HL-60 (cell line): ENCODE measurements at regions not wholly inside any gene's neighbourhood (a gene's known extent, or its start where the extent isn't known, plus 50 kb on each side); places are given as distances from the start of the nearest gene placed in this dataset.

Experiments
- DNase-seq, 2 experiments: peaks; one replicate each; pipeline ENCODE4 v3.0.0-alpha.2; 2010 to 2020; ENCODE audit warnings: low read depth in 1 of 2, low spot score in 1 of 2
- H3K27ac ChIP-seq: fragments of 250-450 bp; sonication (Bioruptor Pico); replicated peaks from 2 replicates; pipeline ENCODE4 v1.5.1; 2020; ENCODE audit warnings: mild to moderate bottlenecking, moderate library complexity
- H3K27me3 ChIP-seq: fragments of 250-450 bp; sonication (Bioruptor Pico); 2 replicates; pipeline ENCODE4 v1.5.1; 2021; ENCODE audit warnings: mild to moderate bottlenecking, moderate library complexity; ENCODE audit not compliant: insufficient read depth, poor library complexity, severe bottlenecking
- H3K4me3 ChIP-seq: replicated peaks from 2 replicates; pipeline ENCODE4 v1.5.1; 2011; ENCODE audit warnings: mild to moderate bottlenecking, control low read depth, low read length; ENCODE audit not compliant: insufficient read depth
- GABPA ChIP-seq: IDR thresholded peaks from 2 replicates; pipeline ENCODE4 v1.6.1; 2012; ENCODE audit warnings: low read depth
- POLR2AphosphoS5 ChIP-seq: IDR thresholded peaks from 2 replicates; pipeline ENCODE4 v1.6.1; 2012; ENCODE audit warnings: low read depth
- SPI1 ChIP-seq: IDR thresholded peaks from 2 replicates; pipeline ENCODE4 v1.6.1; 2012; ENCODE audit warnings: low read depth, mild to moderate bottlenecking, borderline replicate concordance
- TF ChIP-seq, protein P1 (sequence below): IDR thresholded peaks from one replicate; pipeline ENCODE4 v1.5.1; 2011; ENCODE audit warnings: low read length, control low read depth, inconsistent platforms; ENCODE audit not compliant: insufficient read depth
- TF ChIP-seq, protein P2 (sequence below): IDR thresholded peaks from 2 replicates; pipeline ENCODE4 v1.6.1; 2012; ENCODE audit warnings: low read depth; ENCODE audit not compliant: insufficient replicate concordance

DNA sequence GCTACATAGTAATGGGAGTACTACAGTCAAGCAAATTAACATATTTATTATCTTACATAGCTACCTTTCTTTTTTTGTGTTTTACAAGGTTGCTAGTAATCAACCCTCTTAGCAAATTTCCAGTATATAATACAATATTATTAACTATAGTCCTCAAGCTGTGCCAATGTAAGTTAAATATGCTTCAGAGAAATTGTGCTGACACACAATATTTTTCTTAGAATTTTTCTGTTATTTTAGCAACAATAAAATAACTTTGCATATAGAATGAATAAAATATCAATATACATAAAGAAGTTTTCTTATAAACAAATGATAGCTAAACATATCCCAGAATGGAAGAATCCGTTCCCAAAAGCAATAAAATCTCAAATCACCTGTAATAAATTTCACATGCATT lies 1605.1 kb downstream of the REEP3 start:
- no peak for DNase-seq
- no peak overlapping the region for H3K27ac ChIP-seq
- no peaks in the 10 kb centered on the region for H3K27me3 ChIP-seq
- H3K4me3 ChIP-seq, result no peak overlapping the region
- TF ChIP-seq, protein P1, sequence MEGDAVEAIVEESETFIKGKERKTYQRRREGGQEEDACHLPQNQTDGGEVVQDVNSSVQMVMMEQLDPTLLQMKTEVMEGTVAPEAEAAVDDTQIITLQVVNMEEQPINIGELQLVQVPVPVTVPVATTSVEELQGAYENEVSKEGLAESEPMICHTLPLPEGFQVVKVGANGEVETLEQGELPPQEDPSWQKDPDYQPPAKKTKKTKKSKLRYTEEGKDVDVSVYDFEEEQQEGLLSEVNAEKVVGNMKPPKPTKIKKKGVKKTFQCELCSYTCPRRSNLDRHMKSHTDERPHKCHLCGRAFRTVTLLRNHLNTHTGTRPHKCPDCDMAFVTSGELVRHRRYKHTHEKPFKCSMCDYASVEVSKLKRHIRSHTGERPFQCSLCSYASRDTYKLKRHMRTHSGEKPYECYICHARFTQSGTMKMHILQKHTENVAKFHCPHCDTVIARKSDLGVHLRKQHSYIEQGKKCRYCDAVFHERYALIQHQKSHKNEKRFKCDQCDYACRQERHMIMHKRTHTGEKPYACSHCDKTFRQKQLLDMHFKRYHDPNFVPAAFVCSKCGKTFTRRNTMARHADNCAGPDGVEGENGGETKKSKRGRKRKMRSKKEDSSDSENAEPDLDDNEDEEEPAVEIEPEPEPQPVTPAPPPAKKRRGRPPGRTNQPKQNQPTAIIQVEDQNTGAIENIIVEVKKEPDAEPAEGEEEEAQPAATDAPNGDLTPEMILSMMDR, result no peak
- TF ChIP-seq GABPA, result no peak
- no peak for TF ChIP-seq SPI1
- TF ChIP-seq POLR2AphosphoS5, result no peak
- TF ChIP-seq, protein P2, sequence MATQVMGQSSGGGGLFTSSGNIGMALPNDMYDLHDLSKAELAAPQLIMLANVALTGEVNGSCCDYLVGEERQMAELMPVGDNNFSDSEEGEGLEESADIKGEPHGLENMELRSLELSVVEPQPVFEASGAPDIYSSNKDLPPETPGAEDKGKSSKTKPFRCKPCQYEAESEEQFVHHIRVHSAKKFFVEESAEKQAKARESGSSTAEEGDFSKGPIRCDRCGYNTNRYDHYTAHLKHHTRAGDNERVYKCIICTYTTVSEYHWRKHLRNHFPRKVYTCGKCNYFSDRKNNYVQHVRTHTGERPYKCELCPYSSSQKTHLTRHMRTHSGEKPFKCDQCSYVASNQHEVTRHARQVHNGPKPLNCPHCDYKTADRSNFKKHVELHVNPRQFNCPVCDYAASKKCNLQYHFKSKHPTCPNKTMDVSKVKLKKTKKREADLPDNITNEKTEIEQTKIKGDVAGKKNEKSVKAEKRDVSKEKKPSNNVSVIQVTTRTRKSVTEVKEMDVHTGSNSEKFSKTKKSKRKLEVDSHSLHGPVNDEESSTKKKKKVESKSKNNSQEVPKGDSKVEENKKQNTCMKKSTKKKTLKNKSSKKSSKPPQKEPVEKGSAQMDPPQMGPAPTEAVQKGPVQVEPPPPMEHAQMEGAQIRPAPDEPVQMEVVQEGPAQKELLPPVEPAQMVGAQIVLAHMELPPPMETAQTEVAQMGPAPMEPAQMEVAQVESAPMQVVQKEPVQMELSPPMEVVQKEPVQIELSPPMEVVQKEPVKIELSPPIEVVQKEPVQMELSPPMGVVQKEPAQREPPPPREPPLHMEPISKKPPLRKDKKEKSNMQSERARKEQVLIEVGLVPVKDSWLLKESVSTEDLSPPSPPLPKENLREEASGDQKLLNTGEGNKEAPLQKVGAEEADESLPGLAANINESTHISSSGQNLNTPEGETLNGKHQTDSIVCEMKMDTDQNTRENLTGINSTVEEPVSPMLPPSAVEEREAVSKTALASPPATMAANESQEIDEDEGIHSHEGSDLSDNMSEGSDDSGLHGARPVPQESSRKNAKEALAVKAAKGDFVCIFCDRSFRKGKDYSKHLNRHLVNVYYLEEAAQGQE, result no peak

DNA sequence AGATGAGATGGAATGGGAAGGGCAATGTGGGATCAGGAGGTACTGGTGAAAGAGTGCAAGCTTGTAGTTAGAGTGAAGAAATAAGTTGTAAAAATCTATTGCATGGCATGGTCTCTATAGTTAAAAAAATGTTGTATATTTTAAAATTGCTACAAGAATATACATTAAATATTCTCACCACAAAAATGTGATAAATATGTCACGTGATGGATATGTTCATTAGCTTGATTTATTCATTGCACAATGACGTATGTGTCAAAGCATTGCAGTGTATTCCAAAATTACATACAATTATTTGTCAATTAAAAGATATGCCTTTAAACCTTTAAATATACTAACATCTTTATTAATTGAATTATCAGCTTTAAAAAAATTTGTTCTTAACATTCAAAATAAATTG lies 1607.1 kb downstream of the REEP3 start:
- TF ChIP-seq, protein P2, result no peak
- TF ChIP-seq, protein P1, result no peak
- TF ChIP-seq SPI1 (no peak), POLR2AphosphoS5 (no peak), GABPA (no peak)
- DNase-seq, result no peak
- Histone ChIP-seq H3K27me3 (no peaks in the 10 kb centered on the region), H3K27ac (no peak overlapping the region), H3K4me3 (no peak overlapping the region)

DNA sequence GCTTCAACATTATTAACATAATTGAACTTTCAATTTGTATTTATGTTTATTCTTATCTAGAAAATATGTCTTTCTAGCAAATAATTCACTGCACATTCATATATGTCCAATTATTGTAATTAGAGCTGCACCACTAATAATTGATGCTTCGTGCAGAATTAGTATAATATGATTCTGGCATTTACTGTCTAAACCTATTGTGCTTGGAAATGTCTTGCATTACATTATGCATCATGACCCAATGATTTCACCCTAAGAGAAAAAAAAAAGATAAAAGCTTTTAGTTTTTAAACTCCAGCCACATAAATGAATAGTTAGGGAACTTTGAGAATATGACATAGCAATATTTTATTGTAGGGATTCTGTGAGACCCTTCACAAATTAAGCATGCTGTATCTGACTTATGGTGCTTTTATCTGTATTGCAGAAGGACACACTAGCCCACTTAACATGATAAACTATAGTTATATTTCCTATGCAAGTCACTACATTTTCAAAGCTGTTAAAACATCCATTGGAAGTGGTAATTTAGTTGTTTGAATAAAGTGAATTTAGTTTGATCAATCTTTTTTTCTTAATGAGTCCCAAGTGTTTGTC lies 1609.1 kb downstream of the REEP3 start:
- no peak overlapping the region for H3K4me3 ChIP-seq
- no peak for TF ChIP-seq POLR2AphosphoS5
- TF ChIP-seq, protein P1, result no peak
- no peak for TF ChIP-seq GABPA
- no peak for TF ChIP-seq SPI1
- TF ChIP-seq, protein P2, result no peak
- no peaks in the 10 kb centered on the region for H3K27me3 ChIP-seq
- no peak overlapping the region for H3K27ac ChIP-seq
- no peak for DNase-seq
